A673 (cell line): ENCODE measurements at regions not wholly inside any gene's neighbourhood (a gene's known extent, or its start where the extent isn't known, plus 50 kb on each side); places are given as distances from the start of the nearest gene placed in this dataset.

Experiments
- BruUV-seq: library from RNA; stranded (reverse); fragments of 400-500 nt; replicated peaks from 2 replicates; lab custom pipeline; 2021; lab: Mats Ljungman, UMichigan
- CTCF ChIA-PET: fragments of 300-600 bp; sonication (Branson Sonifier 250); formaldehyde crosslinking; loops from one replicate; lab custom pipeline; 2022; ENCODE audit warnings: antibody characterized with exemption; lab: Charles Lee
- POLR2A ChIA-PET: fragments of 300-600 bp; sonication (Branson Sonifier 250); formaldehyde crosslinking; loops from one replicate; lab custom pipeline; 2022; ENCODE audit warnings: antibody characterized with exemption; ENCODE audit not compliant: low non-redundant PET; lab: Charles Lee
- DNase-seq: peaks from one replicate; pipeline ENCODE4 v3.0.0-alpha.2; 2015; ENCODE audit warnings: low spot score
- H3K27ac ChIP-seq: fragments of 200-600 bp; sonication (generic); 2 replicates; pipeline ENCODE4 v1.5.1; 2016; ENCODE audit warnings: mixed run types, low read depth, mild to moderate bottlenecking, mixed read lengths, antibody characterized with exemption, low read length; ENCODE audit not compliant: poor library complexity, severe bottlenecking
- H3K27me3 ChIP-seq: fragments of 200-600 bp; sonication (generic); replicated peaks from 2 replicates; pipeline ENCODE4 v1.6.1; 2017; ENCODE audit warnings: mixed run types, low read depth, mild to moderate bottlenecking, mixed read lengths, antibody characterized with exemption, low read length; ENCODE audit not compliant: insufficient read depth, poor library complexity
- H3K36me3 ChIP-seq: fragments of 200-600 bp; sonication (generic); 2 replicates; pipeline ENCODE4 v1.6.1; 2016; ENCODE audit warnings: mixed run types, mild to moderate bottlenecking, mixed read lengths, antibody characterized with exemption, low read length; ENCODE audit not compliant: insufficient read depth, poor library complexity, severe bottlenecking
- H3K4me1 ChIP-seq: fragments of 200-600 bp; sonication (generic); 2 replicates; pipeline ENCODE4 v1.6.1; 2017; ENCODE audit warnings: mixed run types, mild to moderate bottlenecking, mixed read lengths, antibody characterized with exemption, low read length; ENCODE audit not compliant: insufficient read depth, poor library complexity, severe bottlenecking
- H3K4me3 ChIP-seq: fragments of 200-600 bp; sonication (generic); 2 replicates; pipeline ENCODE4 v1.5.1; 2016; ENCODE audit warnings: low read depth, mixed run types, mild to moderate bottlenecking, mixed read lengths, low read length; ENCODE audit not compliant: poor library complexity, severe bottlenecking
- H3K9me3 ChIP-seq: fragments of 200-600 bp; sonication (generic); 2 replicates; pipeline ENCODE4 v1.6.1; 2016; ENCODE audit warnings: mixed run types, low read depth, mild to moderate bottlenecking, mixed read lengths, antibody characterized with exemption, low read length; ENCODE audit not compliant: poor library complexity, severe bottlenecking
- EZH2 ChIP-seq: fragments of 200-600 bp; sonication (generic); IDR thresholded peaks from 2 replicates; pipeline ENCODE4 v1.6.1; 2017; ENCODE audit warnings: borderline replicate concordance, low read depth, mild to moderate bottlenecking, mixed read lengths, antibody characterized with exemption, low read length; ENCODE audit not compliant: poor library complexity, severe bottlenecking
- intact Hi-C: fragments of 100-400 bp; cut with micrococcal nuclease; formaldehyde crosslinking; loops from one replicate; pipeline ENCODE4 v1.10.0; 2022; ENCODE audit not compliant: unreplicated experiment
- TF ChIP-seq, protein P1 (sequence below): fragments of 300-800, 200-600 bp; sonication (generic); conservative IDR thresholded peaks from 2 replicates; pipeline ENCODE4 v1.5.1; 2017; ENCODE audit warnings: low read depth, mild to moderate bottlenecking, antibody characterized with exemption, low read length, moderate library complexity, mixed read lengths

DNA sequence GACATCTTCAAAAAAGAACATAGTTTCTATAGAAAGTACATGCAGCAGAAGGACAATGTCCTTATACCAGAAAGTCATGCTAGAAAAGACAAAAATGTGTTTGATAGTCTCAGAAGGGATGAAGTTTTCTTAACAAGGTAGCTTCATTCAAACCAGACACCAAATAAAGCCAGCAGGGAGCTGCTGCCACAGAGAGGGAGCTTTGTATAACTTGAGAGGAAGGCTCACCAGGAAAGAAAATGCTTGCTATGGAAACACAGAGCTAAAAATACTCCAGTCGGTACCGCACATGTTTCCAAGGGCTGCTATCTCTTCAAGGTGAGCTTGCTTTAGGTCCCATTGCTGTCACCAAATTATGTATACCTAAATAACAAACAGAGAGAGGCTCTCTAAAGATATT is 1074.8 kb upstream of the ALCAM start:
- Histone ChIP-seq H3K4me3 (no peak overlapping the region), H3K27ac (no peak overlapping the region), H3K9me3 (no peaks in the 10 kb centered on the region), H3K4me1 (no peaks in the 10 kb centered on the region), H3K36me3 (no peaks in the 10 kb centered on the region), H3K27me3 (no peaks in the 10 kb centered on the region)
- BruUV-seq = no TSS peak
- no peak for TF ChIP-seq EZH2
- TF ChIP-seq, protein P1, sequence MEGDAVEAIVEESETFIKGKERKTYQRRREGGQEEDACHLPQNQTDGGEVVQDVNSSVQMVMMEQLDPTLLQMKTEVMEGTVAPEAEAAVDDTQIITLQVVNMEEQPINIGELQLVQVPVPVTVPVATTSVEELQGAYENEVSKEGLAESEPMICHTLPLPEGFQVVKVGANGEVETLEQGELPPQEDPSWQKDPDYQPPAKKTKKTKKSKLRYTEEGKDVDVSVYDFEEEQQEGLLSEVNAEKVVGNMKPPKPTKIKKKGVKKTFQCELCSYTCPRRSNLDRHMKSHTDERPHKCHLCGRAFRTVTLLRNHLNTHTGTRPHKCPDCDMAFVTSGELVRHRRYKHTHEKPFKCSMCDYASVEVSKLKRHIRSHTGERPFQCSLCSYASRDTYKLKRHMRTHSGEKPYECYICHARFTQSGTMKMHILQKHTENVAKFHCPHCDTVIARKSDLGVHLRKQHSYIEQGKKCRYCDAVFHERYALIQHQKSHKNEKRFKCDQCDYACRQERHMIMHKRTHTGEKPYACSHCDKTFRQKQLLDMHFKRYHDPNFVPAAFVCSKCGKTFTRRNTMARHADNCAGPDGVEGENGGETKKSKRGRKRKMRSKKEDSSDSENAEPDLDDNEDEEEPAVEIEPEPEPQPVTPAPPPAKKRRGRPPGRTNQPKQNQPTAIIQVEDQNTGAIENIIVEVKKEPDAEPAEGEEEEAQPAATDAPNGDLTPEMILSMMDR = no peak
- ChIA-PET POLR2A (no interaction called here), CTCF (no interaction called here)
- intact Hi-C loops = no loop called here
- no peak for DNase-seq

DNA sequence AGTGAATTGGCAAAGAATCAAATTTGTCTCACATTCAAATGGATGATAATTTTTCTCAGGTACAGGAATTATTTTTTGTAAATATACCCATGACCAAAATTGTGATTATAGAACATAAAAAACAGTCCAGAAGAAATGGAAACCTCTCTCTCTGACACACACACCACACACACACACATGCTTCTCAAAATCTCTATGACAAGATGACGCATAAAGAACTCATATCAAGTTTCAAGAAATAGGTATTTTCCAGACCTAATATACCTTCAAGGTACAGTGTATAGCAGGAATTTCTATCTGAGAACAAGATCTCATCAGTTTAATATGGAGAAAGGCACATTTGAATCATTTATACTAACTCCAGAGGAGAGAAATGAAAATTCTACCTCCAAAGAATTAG is 1069.1 kb upstream of the ALCAM start:
- Histone ChIP-seq H3K4me1 (no peaks in the 10 kb centered on the region), H3K27me3 (no peaks in the 10 kb centered on the region), H3K9me3 (no peaks in the 10 kb centered on the region), H3K27ac (no peak overlapping the region), H3K4me3 (no peak overlapping the region), H3K36me3 (no peaks in the 10 kb centered on the region)
- intact Hi-C loops = no loop called here
- POLR2A ChIA-PET = no interaction called here
- BruUV-seq = no TSS peak
- CTCF ChIA-PET = no interaction called here
- no peak for DNase-seq
- TF ChIP-seq, protein P1 = no peak
- TF ChIP-seq EZH2 = no peak

DNA sequence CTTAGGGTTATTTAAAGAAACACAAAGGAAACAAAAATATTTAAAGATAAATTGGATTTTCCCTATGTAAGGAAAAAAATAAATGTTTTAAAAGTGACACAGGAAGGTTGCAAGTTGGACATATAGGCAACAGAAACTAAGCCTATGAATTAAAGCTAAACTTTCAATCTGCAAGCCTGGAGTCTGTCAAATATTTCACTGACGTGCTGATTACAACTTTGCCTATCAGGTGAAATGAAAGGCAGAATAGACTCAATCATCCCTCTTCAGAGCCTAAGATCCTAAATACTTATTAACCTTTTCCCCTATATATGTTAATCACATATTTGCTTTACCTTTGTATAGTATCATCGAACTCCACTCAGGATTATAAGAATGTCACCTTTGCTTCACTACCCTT is 1068.0 kb upstream of the ALCAM start:
- Histone ChIP-seq H3K4me3 (no peak overlapping the region), H3K4me1 (no peaks in the 10 kb centered on the region), H3K27me3 (no peaks in the 10 kb centered on the region), H3K27ac (no peak overlapping the region), H3K36me3 (no peaks in the 10 kb centered on the region), H3K9me3 (no peaks in the 10 kb centered on the region)
- BruUV-seq = no TSS peak
- TF ChIP-seq, protein P1 = no peak
- TF ChIP-seq EZH2 = no peak
- POLR2A ChIA-PET = no interaction called here
- intact Hi-C loops = no loop called here
- no peak for DNase-seq
- CTCF ChIA-PET = no interaction called here
